Mucosa of descending colon (tissue), 3 donors: ENCODE measurements at regions not wholly inside any gene's neighbourhood (a gene's known extent, or its start where the extent isn't known, plus 50 kb on each side); places are given as distances from the start of the nearest gene placed in this dataset.

Experiments
- ATAC-seq: fragments of 200-7000 bp; cut with Tn5 transposase; one replicate; pipeline ENCODE4 v1.9.1; 2020; ENCODE audit warnings: mild to moderate bottlenecking, moderate library complexity
- DNase-seq, 3 donors: peaks; one replicate each; pipeline ENCODE4 v3.0.0-alpha.2; 2020
- H3K36me3 ChIP-seq: fragments of 200-600 bp; one replicate; pipeline ENCODE4 v1.8.0; 2021; ENCODE audit warnings: low read depth, mild to moderate bottlenecking
- H3K4me1 ChIP-seq: fragments of 200-600 bp; one replicate; pipeline ENCODE4 v1.8.0; 2021; ENCODE audit warnings: low read depth, mild to moderate bottlenecking
- H3K4me3 ChIP-seq: fragments of 200-600 bp; one replicate; pipeline ENCODE4 v1.8.0; 2021; ENCODE audit warnings: mild to moderate bottlenecking
- H3K9me3 ChIP-seq: fragments of 200-600 bp; one replicate; pipeline ENCODE4 v1.8.0; 2021; ENCODE audit warnings: mild to moderate bottlenecking
- CTCF ChIP-seq: fragments of 200-600 bp; IDR thresholded peaks from one replicate; pipeline ENCODE4 v1.8.0; 2022; ENCODE audit warnings: antibody characterized with exemption, mild to moderate bottlenecking
- intact Hi-C, 2 donors: fragments of 100-400 bp; cut with DNase I in 1 of 2; cut with micrococcal nuclease in 1 of 2; formaldehyde crosslinking; loops; one replicate each; pipeline versions ENCODE4 v1.11.0 to v1.11.1; 2022; cut with DNase I, micrococcal nuclease
- donor health status: DM: no; HTN: no; CAD: no; lungs with moderate emphysema.
- donor health status: DM: no; HTN: no; CAD: no.
- donor health status: DM: no; HTN: yes; CAD: no.

- ATAC-seq (no peak), DNase-seq (no peak)
- TF ChIP-seq CTCF: no peak
- H3K4me1 ChIP-seq: no peaks in the 10 kb centered on the region
- H3K4me3 ChIP-seq: no peak overlapping the region
- intact Hi-C loops: no loop called here
- H3K36me3 ChIP-seq: no peaks in the 10 kb centered on the region
- no peaks in the 10 kb centered on the region for H3K9me3 ChIP-seq
These were observed 238.0 kb upstream of the MOCS1 start for GRCh38 chr6:40172272-40172671.

GRCh38 chr6:40171343-40171742 lies 237.1 kb upstream of the MOCS1 start:
- no peak for DNase-seq
- Histone ChIP-seq H3K9me3 (no peaks in the 10 kb centered on the region), H3K4me3 (no peak overlapping the region), H3K36me3 (no peaks in the 10 kb centered on the region), H3K4me1 (no peaks in the 10 kb centered on the region)
- no peak for TF ChIP-seq CTCF
- no peak for ATAC-seq
- intact Hi-C loops: no loop called here

DNA sequence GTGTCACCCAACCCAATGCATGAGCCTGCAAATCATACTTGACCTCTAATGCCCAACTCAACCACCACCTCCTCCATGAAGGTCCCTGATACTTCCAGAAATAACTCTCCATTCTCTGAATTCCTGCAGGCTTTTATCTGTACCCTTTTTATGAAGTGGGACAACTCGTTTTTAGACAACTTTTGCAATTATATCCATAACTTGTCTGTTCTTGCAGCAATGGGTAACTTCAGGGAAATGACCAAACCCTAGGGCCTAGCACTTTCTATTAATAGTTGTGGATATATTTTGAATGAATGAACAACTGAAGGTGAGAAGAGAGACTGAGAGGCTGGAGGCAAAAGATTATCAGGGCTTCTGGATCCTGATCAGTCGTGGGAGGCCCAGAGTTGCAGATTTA lies 236.6 kb upstream of the MOCS1 start:
- intact Hi-C loops: no loop called here
- Histone ChIP-seq H3K4me3 (no peak overlapping the region), H3K36me3 (no peaks in the 10 kb centered on the region), H3K9me3 (no peaks in the 10 kb centered on the region), H3K4me1 (no peaks in the 10 kb centered on the region)
- ATAC-seq (no peak), DNase-seq (no peak)
- no peak for TF ChIP-seq CTCF

GRCh38 chr6:40169878-40170277 lies 235.6 kb upstream of the MOCS1 start:
- intact Hi-C loops: no loop called here
- no peak for DNase-seq
- no peak for TF ChIP-seq CTCF
- Histone ChIP-seq H3K4me1 (no peaks in the 10 kb centered on the region), H3K9me3 (no peaks in the 10 kb centered on the region), H3K4me3 (no peak overlapping the region), H3K36me3 (no peaks in the 10 kb centered on the region)
- ATAC-seq: no peak

DNA sequence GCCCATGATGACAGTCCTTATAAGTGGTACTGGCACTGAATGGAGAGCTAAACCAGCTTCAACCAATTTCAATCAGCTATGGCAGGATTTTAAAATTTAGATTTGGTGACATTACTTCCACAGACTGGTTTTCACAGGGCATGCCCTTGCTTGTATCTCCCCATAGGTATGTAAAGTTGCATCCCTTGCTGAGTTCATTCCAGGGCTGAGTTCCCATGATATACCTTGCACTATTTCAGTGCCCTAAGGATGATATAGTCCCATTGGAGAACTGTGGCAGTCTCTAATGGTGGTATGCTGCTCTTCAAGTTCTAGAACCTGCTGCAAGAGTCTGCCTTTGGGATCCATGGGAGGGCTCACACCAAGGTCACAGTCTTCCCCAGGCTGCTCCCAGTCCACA lies 232.7 kb upstream of the MOCS1 start:
- H3K36me3 ChIP-seq: no peaks in the 10 kb centered on the region
- H3K4me3 ChIP-seq: no peak overlapping the region
- DNase-seq: no peak
- H3K9me3 ChIP-seq: no peaks in the 10 kb centered on the region
- H3K4me1 ChIP-seq: no peaks in the 10 kb centered on the region
- TF ChIP-seq CTCF: no peak
- intact Hi-C loops: no loop called here
- ATAC-seq: no peak

- Histone ChIP-seq H3K4me1 (no peaks in the 10 kb centered on the region), H3K36me3 (no peaks in the 10 kb centered on the region), H3K9me3 (no peaks in the 10 kb centered on the region), H3K4me3 (no peak overlapping the region)
- ATAC-seq (no peak), DNase-seq (no peak)
- intact Hi-C loops: no loop called here
- no peak for TF ChIP-seq CTCF
These were observed 230.9 kb upstream of the MOCS1 start for GRCh38 chr6:40165036-40165709.
